H1 (cell line): ENCODE measurements at regions not wholly inside any gene's neighbourhood (a gene's known extent, or its start where the extent isn't known, plus 50 kb on each side); places are given as distances from the start of the nearest gene placed in this dataset.

Experiments
- EP300 ChIP-seq, 2 experiments: IDR thresholded peaks; 1 replicate in 1 of 2; 2 replicates in 1 of 2; pipeline ENCODE4 v1.6.1; 2011 to 2012; ENCODE audit warnings: low read depth in 2 of 2, low read length in 2 of 2, mild to moderate bottlenecking in 2 of 2, borderline replicate concordance in 1 of 2, inconsistent platforms in 1 of 2, moderate library complexity in 1 of 2
- POLR2AphosphoS5 ChIP-seq: IDR thresholded peaks from 2 replicates; pipeline ENCODE4 v1.6.1; 2011; ENCODE audit warnings: low read depth, low read length
- SIRT6 ChIP-seq: IDR thresholded peaks from one replicate; pipeline ENCODE4 v1.7.1; 2012; ENCODE audit warnings: low read length, inconsistent platforms
- TEAD4 ChIP-seq: IDR thresholded peaks from 2 replicates; pipeline ENCODE4 v1.6.1; 2012; ENCODE audit warnings: low read depth, low read length, inconsistent platforms, mixed read lengths

GRCh38 chr14:98899441-98899840 lies 372.6 kb downstream of the BCL11B start:
- TF ChIP-seq SIRT6 (no peak), EP300 (IDR thresholded peaks at IDR 0.05; ENCODE audit: borderline replicate concordance in 1 of 2, low read depth in 2 of 2, low read length in 2 of 2) (no peak), POLR2AphosphoS5 (no peak), TEAD4 (no peak)
